Osteoblast (primary cell): ENCODE measurements at regions not wholly inside any gene's neighbourhood (a gene's known extent, or its start where the extent isn't known, plus 50 kb on each side); places are given as distances from the start of the nearest gene placed in this dataset.

Source experiments
- DNase-seq: peaks from one replicate; pipeline ENCODE4 v3.0.0; 2011; ENCODE audit warnings: low spot score, mixed read lengths; ENCODE audit not compliant: insufficient read length; ENCODE audit errors: missing footprints
- H2AFZ ChIP-seq: 2 replicates; pipeline ENCODE4 v1.6.0; 2011; ENCODE audit warnings: mild to moderate bottlenecking, low read length
- H3K27ac ChIP-seq: 2 replicates; pipeline ENCODE4 v1.5.1; 2011; ENCODE audit warnings: mild to moderate bottlenecking, low read depth, low read length, moderate library complexity
- H3K27me3 ChIP-seq: 2 replicates; pipeline ENCODE4 v1.6.0; 2012; ENCODE audit warnings: mild to moderate bottlenecking, control low read depth, inconsistent platforms, low read length, moderate library complexity; ENCODE audit not compliant: insufficient read depth
- H3K36me3 ChIP-seq: 2 replicates; pipeline ENCODE4 v1.5.1; 2011; ENCODE audit warnings: mild to moderate bottlenecking, low read length, control low read depth, moderate library complexity; ENCODE audit not compliant: insufficient read depth
- H3K4me1 ChIP-seq: 2 replicates; pipeline ENCODE4 v1.5.1; 2011; ENCODE audit warnings: mild to moderate bottlenecking, low read length, control low read depth, moderate library complexity; ENCODE audit not compliant: insufficient read depth
- H3K4me2 ChIP-seq: 2 replicates; pipeline ENCODE4 v1.6.0; 2011; ENCODE audit warnings: mild to moderate bottlenecking, low read length; ENCODE audit not compliant: insufficient read depth
- H3K4me3 ChIP-seq: fragments of 200-600 bp; sonication (generic); 3 replicates; pipeline ENCODE4 v1.5.1; 2012; ENCODE audit warnings: mild to moderate bottlenecking, low read length, inconsistent platforms; ENCODE audit not compliant: insufficient read depth
- H3K79me2 ChIP-seq: 2 replicates; pipeline ENCODE4 v1.6.0; 2012; ENCODE audit warnings: mild to moderate bottlenecking, low read length, control low read depth, inconsistent platforms; ENCODE audit not compliant: insufficient read depth
- H3K9me3 ChIP-seq: 2 replicates; pipeline ENCODE4 v1.5.1; 2011; ENCODE audit warnings: low read depth, low read length, control low read depth
- H4K20me1 ChIP-seq: 2 replicates; pipeline ENCODE4 v1.6.0; 2012; ENCODE audit warnings: mild to moderate bottlenecking, low read length, control low read depth; ENCODE audit not compliant: insufficient read depth
- CTCF ChIP-seq: IDR thresholded peaks from 2 replicates; pipeline ENCODE4 v1.5.1; 2011; ENCODE audit warnings: mild to moderate bottlenecking, low read depth, low read length, moderate library complexity; ENCODE audit errors: extremely low read depth

GRCh38 chr18:39693359-39693758 is 2127.8 kb upstream of the CELF4 start:
- no peaks in the 10 kb centered on the region for H3K36me3 ChIP-seq
- H3K79me2 ChIP-seq: no peaks in the 10 kb centered on the region
- H3K27ac ChIP-seq: no peak overlapping the region
- no peaks in the 10 kb centered on the region for H3K4me1 ChIP-seq
- no peaks in the 10 kb centered on the region for H4K20me1 ChIP-seq
- H3K9me3 ChIP-seq: no peaks in the 10 kb centered on the region
- no peak overlapping the region for H3K4me3 ChIP-seq
- H3K4me2 ChIP-seq: no peak overlapping the region
- H3K27me3 ChIP-seq: no peaks in the 10 kb centered on the region
- no peak for DNase-seq
- no peak for TF ChIP-seq CTCF
- H2AFZ ChIP-seq: no peak overlapping the region

GRCh38 chr18:39692367-39693015 is 2126.9 kb upstream of the CELF4 start:
- Histone ChIP-seq H3K9me3 (no peaks in the 10 kb centered on the region), H3K79me2 (no peaks in the 10 kb centered on the region), H3K27me3 (no peaks in the 10 kb centered on the region), H3K4me2 (no peak overlapping the region), H3K27ac (no peak overlapping the region), H3K36me3 (no peaks in the 10 kb centered on the region), H3K4me1 (no peaks in the 10 kb centered on the region), H3K4me3 (no peak overlapping the region), H2AFZ (no peak overlapping the region), H4K20me1 (no peaks in the 10 kb centered on the region)
- no peak for DNase-seq
- no peak for TF ChIP-seq CTCF

GRCh38 chr18:39685303-39685902 is 2119.8 kb upstream of the CELF4 start:
- H3K9me3 ChIP-seq: no peaks in the 10 kb centered on the region
- H3K36me3 ChIP-seq: no peaks in the 10 kb centered on the region
- no peaks in the 10 kb centered on the region for H3K4me1 ChIP-seq
- no peak overlapping the region for H3K4me2 ChIP-seq
- no peaks in the 10 kb centered on the region for H3K79me2 ChIP-seq
- no peaks in the 10 kb centered on the region for H4K20me1 ChIP-seq
- DNase-seq: no peak
- H2AFZ ChIP-seq: no peak overlapping the region
- H3K27ac ChIP-seq: no peak overlapping the region
- H3K27me3 ChIP-seq: no peaks in the 10 kb centered on the region
- TF ChIP-seq CTCF: no peak
- no peak overlapping the region for H3K4me3 ChIP-seq

GRCh38 chr18:39681061-39681460 is 2115.5 kb upstream of the CELF4 start:
- no peaks in the 10 kb centered on the region for H3K79me2 ChIP-seq
- no peaks in the 10 kb centered on the region for H3K9me3 ChIP-seq
- no peak overlapping the region for H3K27ac ChIP-seq

More at GRCh38 chr18:39681061-39681460, 2115.5 kb upstream of the CELF4 start:
- no peak overlapping the region for H3K4me2 ChIP-seq
- no peaks in the 10 kb centered on the region for H3K4me1 ChIP-seq
- H4K20me1 ChIP-seq: no peaks in the 10 kb centered on the region
- no peak overlapping the region for H3K4me3 ChIP-seq
- H2AFZ ChIP-seq: no peak overlapping the region
- DNase-seq: no peak
- H3K27me3 ChIP-seq: no peaks in the 10 kb centered on the region
- no peak for TF ChIP-seq CTCF
- no peaks in the 10 kb centered on the region for H3K36me3 ChIP-seq
